Fibroblast of peridontal ligament (primary cell): ENCODE measurements at regions not wholly inside any gene's neighbourhood (a gene's known extent, or its start where the extent isn't known, plus 50 kb on each side); places are given as distances from the start of the nearest gene placed in this dataset.
"Not testable (repeated sequence)": the region's sequence is repeated elsewhere in the genome, so short reads cannot be mapped to it uniquely, and the experiment has no call there.

Experiments used
- DNase-seq: peaks from one replicate; pipeline ENCODE4 v3.0.0-alpha.2; 2010; ENCODE audit errors: extremely low read depth

DNA sequence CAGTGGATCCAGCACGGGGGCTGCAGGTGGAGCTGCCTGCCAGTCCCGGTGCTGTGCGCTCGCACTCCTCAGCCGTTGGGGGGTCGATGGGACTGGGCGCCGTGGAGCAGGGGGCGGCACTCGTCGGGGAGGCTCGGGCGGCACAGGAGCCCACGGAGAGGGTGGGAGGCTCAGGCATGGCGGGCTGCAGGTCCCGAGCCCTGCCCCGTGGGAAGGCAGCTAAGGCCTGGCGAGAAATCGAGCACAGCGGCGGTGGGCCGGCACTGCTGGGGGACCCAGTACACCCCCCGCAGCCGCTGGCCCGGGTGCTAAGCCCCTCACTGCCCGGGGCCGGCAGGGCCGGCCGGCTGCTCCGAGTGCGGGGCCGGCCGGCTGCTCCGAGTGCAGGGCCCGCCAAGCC, 52.3 kb upstream of the MARK1 start:
- DNase-seq = not testable (repeated sequence)

DNA sequence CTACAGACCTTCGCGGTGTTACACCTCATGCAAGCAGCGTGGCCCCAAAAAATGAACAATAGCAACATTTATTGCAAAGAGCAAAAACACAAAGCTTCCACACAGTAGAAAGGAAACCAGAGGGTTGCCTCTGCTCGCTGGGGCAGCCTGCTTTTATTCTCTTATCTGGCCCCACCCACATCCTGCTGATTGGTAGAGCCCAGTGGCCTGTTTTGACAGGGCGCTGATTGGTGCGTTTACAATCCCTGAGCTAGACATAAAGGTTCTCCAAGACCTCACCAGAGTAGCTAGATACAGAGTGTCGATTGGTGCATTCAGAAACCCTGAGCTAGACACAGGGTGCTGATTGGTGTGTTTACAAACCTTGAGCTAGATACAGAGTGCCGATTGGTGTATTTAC, 52.8 kb upstream of the MARK1 start:
- not testable (repeated sequence) for DNase-seq

DNA sequence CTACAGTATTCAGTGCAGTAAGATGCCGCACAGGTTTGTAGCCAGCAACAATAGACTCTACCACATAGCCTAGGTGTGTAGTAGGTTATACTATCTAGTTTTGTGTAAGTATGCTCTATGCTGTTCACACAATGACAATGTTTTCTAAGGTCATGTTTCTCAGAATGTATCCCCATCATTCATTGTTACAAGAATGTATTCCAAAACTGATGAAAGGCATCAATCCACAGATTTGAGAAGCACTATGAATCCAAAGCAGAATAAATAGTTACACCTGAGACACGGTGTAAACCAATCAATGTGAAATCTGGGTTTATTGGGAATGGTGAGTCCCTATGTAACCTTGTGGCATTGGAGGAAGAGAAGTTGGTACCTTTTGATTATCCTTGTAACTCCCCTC, 54.5 kb upstream of the MARK1 start:
- no peak for DNase-seq

DNA sequence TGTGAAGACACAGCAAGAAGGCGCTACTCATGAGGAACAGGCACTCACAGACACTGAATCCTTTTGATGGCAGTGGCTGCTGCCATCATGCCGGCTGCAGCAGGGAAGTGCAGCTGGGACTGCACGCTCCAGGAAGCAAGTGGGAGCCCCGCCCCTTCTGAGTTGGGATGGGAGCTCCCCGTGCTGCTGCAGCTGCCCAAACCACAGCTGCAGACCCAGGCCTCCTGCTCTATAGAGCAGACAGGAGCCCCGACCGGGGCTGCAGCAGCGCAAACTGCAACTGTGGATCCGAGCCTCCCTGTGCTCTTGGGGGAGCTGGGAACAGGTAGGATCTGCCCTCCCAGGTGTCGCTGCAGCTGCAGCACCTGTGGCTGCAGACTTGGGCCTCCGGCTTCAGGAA, 65.2 kb upstream of the MARK1 start:
- DNase-seq = no peak

DNA sequence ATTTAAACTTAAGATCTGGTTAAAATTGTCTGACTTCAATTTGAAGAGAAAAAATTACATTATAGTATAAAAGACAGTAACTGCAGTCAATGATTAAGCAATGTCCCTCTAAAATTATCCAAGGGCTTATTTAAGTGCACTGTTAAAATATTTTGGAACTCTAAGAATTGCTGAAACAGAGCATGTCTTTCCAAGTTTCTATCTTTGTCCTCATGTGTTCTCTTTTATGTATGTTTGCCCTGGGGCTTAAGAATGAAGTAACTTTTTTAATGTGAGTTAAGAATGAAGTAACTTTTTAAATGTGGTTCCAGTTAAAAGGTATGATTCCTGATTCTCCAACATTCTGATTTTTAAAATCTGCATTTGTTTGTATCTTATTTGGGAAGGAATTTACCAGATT, 69.0 kb upstream of the MARK1 start:
- no peak for DNase-seq

DNA sequence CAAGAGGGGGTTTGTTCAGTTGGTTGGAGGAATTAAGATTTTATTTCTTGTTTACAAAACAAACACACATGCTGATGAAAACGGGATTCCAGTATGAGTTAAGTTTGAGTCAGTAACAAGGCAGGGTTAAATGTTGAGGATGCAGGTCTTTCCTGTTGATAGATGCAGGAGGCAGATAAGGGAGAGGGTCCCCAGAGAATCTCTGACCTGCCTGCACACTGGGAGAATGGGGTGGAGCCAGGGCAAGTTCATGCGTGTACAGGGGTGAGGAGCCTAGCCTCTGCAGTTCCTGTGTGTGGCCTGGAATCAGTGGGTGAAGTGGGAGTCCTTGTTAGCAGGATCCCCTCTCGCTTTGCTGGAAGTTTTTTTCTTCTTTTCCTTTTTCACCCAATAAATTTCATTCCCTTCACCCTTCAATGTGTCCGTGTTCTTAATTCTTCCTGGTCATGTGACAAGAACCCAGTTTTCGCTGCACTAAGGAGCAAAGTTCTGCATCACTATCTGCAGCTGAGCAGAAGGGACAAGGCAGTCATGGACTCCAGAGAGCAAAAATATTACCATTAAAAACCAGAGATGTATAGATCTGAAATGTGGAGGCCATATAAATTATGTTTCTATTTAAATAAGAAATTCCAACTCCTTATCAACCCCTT, 69.9 kb upstream of the MARK1 start:
- no peak for DNase-seq

DNA sequence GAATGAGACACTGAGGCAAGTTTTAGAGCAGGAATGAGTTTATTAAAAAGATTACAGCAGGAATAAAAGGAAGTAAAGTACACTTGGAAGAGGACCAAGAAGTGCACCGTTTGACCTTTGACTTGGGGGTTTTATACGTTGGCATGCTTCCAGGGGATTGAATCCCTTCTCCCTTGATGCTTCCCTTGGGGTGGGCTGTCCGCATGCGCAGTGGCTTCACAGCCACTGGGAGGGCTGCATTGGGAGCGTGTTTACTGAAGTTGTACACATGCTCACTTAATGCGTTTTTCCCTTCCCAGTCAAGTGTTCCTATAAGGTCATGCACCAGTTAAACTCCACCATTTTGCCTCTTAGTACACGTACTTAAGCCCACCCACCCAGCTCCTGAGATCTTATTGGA, 72.4 kb upstream of the MARK1 start:
- DNase-seq = no peak

DNA sequence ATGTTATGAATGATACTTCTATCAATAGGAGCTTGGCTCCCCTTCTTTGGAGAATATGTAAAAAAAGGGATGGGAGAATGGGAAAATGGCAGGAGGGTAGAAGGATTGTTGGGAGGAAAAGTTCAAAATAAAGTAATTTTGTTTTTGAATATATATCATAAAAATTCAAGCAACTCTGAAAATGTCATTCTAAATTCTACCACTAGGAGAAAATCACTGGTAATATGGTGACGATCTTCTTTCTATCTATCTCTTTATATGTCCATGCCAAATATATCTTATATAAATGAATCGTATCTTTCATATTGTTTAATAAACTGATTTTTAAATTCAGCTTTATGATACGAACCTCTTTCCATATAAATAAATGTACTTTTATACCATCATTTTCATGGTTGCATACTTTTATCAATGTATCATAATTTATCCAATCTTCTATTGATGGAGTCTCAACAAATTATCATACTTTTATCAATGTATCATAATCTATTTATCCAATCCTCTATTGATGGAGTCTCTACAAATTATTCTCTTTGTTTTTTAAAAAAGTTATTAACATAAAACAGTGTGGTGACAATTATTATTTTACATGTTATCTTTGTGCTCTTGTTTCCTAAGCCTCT, 73.7 kb upstream of the MARK1 start:
- no peak for DNase-seq

DNA sequence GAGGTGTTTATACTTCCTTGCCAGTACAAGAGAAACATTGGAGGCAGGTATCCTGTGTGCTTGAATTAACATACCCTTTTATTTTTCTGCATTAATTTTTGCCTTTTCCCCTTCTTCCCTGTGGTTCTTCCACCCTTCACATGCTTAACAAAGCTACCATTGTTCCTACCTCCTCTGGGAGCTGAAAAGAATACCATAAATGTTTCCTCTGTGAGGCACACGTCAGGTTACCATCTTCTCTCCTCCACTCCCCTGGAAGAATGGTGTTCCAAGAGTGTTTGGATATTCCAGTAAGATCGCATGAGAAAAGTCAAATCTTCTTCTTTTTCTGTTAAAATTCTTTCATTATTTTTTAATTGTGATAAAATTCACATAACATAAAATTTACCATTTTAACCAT, 74.6 kb upstream of the MARK1 start:
- no peak for DNase-seq

DNA sequence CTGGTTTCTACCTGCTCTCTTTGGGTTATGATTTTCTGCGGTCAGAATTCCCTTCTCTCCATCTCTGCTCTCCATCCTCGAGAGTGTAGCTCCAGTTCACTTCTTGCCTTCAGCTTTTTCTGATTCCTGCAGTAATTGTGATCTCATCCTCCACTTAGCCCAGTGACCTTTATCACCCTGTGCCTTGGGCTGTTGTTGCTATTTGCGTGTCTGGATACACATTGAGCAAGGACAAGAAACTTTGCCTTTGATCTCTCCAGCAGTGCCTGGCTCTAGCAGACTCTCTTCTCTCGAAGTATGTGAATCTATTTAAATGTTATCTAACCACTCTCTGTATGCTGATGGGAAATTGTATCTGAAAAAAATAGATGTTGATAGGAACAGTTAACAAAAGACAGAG, 76.4 kb upstream of the MARK1 start:
- DNase-seq = no peak

DNA sequence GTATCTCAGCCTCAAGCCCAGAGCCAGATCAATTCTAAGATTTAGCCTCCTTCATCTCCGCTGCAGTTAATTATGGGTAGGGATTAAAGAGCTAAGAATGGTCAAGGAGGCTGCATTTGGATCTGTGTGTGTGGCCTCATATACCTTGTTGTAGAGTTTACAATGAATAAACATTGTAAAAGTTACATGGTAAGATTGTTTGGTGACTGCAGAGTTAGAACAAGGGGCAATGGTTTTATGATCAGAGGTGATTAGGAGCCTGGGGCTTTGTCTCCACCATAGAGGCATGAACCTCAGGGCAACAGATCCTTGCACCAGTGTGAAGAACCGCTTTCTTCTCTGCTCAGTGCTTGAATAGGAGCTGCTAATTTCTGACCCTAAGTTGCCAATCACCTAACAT, 77.0 kb upstream of the MARK1 start:
- no peak for DNase-seq

DNA sequence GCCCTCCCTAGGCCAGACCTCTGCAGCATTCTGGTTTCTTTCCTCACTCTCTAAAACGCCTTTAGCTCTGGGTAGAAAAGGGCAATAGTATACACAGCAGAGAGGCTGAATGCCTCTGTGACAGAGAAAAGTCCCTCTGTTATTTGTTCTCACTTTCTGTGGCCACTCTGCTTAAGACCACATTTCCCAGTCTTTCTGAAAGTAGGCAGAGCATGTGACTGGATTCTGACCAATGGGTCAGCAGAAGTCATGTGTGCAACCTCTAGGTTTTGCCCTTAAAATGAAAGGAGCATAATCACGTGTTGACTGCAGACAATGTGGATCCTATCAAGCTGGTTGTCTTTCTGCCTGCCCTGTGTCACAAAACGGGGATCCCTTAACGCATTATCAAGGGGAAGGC, 79.7 kb upstream of the MARK1 start:
- DNase-seq = no peak

DNA sequence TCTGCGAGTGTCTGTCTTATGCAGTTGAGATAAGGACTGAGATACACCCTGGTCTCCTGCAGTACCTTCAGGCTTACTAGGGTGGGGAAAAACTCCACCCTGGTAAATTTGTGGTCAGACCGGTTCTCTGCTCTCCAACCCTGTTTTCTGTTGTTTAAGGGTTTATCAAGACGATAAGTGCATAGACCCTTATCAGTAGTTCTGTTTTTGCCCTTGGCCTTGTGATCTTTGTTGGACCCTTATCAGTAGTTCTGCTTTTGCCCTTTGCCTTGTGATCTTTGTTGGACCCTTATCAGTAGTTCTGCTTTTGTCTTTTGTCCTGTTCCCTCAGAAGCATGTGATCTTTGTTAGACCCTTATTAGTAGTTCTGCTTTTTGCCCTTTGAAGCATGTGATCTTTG, 83.3 kb upstream of the MARK1 start:
- DNase-seq = not testable (repeated sequence)

DNA sequence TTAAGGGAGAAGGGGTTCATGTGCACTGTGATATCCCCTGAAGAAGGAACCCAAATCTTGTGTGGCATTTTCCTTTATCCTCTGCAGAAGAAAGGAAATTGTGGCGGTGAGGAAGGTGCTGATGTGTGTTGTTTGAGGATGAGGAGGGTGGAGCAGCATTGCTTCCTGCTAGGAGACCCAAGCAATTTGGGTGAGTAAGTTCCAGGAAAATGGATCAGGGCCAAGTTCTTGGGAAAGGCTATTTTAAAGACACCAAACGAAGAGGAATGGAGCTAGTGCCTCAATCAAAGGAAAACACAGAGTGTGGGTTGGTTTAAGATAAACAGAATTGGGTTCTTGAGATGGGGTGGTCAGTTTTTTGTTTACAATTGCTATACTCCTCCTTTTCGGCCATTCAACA, 86.7 kb upstream of the MARK1 start:
- no peak for DNase-seq

DNA sequence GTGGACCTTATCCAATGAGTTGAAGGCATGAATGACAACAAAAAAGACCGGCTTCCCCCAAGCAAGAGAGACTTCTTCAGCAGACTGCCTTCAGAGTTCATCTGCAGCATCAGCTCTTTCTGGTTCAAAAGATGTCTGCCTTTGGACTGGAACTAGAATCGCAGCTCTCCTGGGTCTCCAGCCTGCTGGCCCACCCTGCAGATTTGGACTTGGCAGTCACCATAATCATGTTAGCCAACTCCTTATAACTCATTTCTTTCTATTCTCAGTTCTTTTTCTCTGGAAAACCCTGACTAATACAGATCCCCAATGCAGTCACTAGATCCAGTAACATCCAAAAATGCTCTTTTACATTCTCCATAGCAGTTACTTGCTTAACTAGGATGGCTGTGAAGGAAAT, 89.2 kb upstream of the MARK1 start:
- DNase-seq = no peak

DNA sequence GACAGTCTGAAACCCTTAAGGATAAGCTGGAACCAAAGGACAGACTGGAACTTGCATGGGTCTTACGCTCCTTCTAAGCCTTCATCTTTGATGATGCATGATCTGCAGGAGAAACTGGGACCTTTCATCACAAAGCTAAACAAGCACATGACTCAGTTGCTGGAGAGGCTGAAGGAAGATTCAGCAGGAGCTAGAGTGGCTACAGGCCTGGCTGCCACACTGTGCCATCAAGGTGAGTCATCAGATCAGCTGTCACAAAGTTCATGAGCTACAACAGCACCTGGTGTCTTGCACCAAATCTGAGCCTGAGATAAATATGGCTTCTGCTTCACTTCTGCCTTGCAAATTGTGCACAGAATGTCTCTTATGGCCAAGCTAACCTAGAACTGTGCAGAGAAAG, 95.5 kb upstream of the MARK1 start:
- no peak for DNase-seq

DNA sequence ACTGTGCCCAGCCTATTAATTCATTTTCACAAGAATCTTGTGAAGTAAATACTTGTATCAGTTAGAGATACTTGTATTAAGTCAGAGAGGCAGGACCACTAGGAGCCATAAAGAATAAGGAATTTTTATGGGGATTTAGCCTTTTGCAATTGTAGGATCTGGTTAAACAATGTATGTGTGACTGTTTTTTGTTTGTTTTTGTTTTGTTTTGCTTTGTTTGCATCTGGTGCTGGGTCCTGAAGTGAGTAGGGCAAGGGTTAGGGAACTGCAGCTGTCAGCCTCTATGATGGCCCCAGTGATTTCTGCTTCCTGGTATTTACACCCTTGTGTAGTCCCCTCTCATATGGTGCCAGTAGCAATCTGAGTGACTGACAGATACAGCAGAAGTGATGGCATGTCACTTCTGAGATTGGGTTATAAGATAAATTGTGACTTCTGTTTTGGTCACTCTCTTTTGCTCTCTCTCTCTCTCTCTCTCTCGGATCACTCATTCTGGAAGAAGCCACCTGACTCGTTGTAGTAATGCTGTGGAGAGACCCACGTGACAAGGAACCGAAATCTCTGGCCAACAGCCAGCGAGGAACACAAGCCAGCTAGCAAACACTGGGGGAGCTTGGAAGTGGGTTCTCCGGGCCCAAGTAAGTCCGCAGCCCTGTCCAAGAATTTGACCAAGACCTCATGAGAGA, 96.2 kb upstream of the MARK1 start:
- no peak for DNase-seq

DNA sequence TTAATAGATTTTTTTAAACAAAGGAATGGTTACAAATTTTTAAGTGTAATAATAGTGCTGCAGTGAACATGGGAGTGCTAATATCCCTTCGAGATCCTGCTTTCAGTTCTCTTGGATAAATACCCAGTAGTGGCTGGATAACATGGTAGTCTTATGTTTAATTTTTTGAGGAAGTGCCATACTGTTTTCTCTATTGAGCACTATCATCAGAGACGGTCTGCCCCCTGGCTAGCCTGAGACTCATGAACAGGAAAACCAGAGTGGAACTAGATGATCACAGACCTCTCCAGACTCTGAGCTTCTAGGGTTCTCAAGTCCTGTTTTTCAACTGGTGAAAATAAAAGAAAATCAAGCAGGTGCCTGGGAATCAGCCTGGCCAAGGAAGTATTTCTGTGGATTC, 97.3 kb upstream of the MARK1 start:
- no peak for DNase-seq

DNA sequence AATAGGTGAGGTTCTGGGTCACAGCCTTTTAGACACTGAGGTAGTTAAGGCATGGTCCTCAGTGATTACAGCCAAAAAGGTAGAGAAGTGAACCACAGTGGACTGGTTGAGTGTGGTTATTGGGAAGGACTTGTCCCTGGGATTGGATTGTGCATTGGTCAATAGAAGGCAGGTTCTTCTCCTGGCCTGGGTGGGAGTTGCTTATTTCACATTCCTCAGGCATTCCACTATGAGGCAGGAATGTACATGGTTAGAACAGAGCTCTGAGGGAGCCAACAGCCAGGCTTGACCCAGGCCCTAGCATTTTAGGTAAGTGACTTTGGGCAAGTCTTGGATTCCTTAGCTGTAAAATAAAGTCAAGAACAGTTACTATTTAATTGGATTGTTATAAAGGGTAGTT, 97.9 kb upstream of the MARK1 start:
- no peak for DNase-seq

DNA sequence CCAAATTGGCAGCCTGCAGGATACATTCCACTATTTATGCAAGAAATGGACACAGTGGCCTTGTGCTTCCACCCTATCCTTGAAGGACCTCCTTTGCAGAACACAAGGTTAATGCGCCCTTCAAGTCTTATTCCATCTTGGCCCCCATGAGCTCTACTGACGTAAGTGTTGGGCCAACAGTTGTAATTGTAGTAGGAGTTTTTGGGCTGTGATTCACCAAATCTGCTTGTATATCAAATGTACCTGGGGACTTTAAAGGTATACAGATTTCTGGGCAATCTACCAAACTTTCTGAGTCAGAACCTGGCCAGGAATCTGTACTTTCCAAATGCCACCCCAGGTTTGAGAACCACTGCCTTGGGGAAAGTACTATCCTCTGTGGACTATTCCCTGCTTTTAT, 100.9 kb upstream of the MARK1 start:
- no peak for DNase-seq

DNA sequence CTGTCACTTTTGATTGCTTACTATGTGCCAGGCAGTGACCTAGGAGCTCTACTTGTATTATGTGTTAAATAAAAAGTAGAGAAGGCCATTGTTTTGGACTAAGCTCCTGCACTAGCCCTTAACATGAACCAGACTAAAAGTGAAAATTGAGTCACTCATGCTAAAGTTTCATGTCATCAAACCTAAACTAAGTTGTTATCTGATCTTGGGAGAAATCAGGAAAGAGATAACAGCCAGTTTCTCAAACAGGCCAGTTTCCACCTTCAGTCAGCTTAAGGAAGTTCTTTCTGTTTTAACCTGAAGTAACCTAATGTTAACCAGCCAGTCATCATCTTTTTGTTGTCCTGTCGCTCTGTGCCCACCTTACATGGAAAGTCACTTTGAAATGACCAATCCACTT, 102.1 kb upstream of the MARK1 start:
- DNase-seq = no peak

DNA sequence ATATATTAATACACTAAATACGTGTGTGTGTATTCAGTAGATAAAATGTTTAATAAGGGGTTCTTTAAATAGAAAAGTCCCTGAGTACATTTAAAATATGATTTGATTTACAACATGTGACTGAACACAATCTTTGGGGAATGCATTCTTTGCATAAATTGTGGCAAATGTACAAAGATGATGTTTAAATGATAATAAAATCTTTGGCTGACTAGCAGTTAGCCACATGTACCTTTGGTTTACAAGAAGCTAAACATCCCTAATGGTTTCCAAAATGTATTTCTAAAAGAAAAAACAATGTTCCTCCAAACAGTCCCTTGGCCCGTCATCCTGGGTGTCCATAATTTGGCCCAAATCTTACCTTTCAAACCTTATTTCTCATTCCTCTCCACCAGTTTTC, 106.4 kb upstream of the MARK1 start:
- no peak for DNase-seq

DNA sequence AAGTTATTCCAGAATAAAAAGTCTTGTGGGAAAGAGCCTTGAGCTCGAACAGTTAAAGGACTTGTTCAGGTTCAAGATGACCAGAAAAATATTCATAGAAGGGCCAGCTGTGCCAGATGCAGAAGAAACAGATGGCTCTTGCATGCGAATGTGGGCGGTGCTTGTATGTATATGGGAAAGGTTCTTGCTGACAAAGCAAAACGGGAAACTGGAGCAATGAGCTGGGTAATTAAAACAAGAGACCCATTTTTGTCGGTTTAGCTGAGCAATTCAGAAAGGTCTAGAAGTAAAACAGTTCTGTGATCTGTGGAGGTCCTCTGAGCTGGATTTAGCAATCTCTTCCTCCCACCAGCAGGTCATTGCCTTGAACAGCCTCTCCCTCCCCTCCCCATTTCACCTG, 107.2 kb upstream of the MARK1 start:
- DNase-seq = no peak

DNA sequence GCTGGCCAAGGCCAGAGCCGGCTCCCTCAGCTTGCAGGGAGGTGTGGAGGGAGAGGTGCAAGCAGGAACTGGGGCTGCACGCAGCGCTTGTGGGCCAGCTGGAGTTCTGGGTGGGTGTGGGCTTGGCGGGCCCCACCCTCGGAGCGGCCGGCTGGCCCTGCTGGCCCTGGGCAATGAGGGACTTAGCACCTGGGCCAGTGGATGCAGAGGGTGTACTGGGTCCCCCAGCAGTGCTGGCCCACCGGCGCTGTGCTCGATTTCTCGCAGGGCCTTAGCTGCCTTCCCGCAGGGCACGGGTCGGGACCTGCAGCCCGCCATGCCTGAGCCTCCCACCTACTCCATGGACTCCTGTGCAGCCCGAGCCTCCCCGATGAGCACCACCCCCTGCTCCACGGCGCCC, 115.6 kb upstream of the MARK1 start:
- not testable (repeated sequence) for DNase-seq
